ENCODE measurements at regions not wholly inside any gene's neighbourhood (a gene's known extent, or its start where the extent isn't known, plus 50 kb on each side); places are given as distances from the start of the nearest gene placed in this dataset.
"Not testable (repeated sequence)": the region's sequence is repeated elsewhere in the genome, so short reads cannot be mapped to it uniquely, and the experiment has no call there.

DNA sequence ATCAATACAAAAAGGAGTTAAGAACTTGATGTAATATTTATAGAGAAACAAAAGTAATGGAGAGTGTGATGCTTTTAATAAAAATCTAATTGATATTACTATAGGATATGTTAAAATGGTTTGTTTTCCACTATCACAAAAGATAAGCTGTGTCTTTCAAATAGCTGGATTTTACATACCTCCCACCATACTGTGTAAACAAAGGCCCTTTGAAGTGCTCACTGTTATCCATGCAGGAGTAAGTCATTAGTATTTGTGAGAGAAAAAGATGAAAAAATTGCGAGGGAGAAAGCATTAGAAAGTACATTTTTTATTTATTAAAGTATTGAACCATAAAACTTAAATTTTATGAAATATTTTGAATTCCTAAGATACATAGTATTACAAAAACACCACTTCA, 733.0 kb downstream of the GRIK2 start:
- POLR2A ChIA-PET = no interaction called here
- CTCF ChIA-PET = interaction anchor here (1.2 kb wide), 1 partner anchor 9 kb away, joined by 3 read pairs; no protein-coding TSS in a partner anchor
- no peak for DNase-seq (ENCODE audit: extremely low spot score)
- TF ChIP-seq, protein P1, sequence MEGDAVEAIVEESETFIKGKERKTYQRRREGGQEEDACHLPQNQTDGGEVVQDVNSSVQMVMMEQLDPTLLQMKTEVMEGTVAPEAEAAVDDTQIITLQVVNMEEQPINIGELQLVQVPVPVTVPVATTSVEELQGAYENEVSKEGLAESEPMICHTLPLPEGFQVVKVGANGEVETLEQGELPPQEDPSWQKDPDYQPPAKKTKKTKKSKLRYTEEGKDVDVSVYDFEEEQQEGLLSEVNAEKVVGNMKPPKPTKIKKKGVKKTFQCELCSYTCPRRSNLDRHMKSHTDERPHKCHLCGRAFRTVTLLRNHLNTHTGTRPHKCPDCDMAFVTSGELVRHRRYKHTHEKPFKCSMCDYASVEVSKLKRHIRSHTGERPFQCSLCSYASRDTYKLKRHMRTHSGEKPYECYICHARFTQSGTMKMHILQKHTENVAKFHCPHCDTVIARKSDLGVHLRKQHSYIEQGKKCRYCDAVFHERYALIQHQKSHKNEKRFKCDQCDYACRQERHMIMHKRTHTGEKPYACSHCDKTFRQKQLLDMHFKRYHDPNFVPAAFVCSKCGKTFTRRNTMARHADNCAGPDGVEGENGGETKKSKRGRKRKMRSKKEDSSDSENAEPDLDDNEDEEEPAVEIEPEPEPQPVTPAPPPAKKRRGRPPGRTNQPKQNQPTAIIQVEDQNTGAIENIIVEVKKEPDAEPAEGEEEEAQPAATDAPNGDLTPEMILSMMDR (IDR thresholded peaks at IDR 0.05; ENCODE audit: control extremely low read depth, extremely low read depth, low read depth, missing control alignments) = no peak

DNA sequence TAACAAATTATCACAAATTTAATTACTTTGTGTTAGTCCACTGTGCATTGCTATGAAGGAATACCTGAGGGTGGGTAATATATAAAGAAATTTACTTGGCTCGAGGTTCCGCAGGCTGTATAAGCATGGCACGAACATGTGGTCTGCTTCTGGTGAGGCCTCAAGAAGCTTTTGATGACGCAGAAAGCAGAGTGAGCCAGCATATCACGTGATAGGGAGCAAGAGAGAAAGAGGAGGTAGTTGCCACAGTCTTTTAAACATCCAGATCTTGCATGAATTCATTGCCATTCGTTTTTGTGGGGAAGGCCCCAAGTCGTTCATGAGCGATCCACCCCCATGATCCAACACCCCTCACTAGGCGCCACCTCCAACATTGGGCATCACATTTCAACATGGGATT, 733.7 kb downstream of the GRIK2 start:
- TF ChIP-seq, protein P1 (IDR thresholded peaks at IDR 0.05; ENCODE audit: control extremely low read depth, extremely low read depth, low read depth, missing control alignments) = no peak
- POLR2A ChIA-PET = no interaction called here

DNA sequence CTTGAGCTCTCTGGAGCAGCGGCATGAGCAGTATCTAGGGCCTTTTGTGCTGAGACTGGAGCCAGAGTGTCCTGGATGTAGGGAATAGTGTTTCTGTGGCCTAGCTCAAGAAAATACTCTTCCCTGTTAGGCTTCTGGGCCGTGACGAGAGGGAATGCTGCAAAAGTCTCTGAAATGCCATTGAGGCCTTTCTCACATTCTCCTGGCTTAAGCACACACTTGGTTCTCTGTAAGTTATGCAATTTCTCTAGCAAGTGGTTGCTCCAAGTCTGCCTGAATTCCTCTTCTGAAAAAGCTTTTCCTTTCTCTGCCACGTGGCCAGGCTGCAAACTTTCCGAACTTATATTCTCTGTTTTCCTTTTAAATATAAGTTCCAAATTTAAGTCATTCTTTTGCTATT, 744.4 kb downstream of the GRIK2 start:
- TF ChIP-seq, protein P1 (IDR thresholded peaks at IDR 0.05; ENCODE audit: control extremely low read depth, extremely low read depth, low read depth, missing control alignments) = no peak
- DNase-seq (ENCODE audit: extremely low spot score) = no peak
- POLR2A ChIA-PET = no interaction called here
- CTCF ChIA-PET = no interaction called here

More for the DNA sequence above, 733.7 kb downstream of the GRIK2 start:
- DNase-seq (ENCODE audit: extremely low spot score) = no peak
- CTCF ChIA-PET = interaction anchor here (1.2 kb wide), 1 partner anchor 8 kb away, joined by 3 read pairs; no protein-coding TSS in a partner anchor

DNA sequence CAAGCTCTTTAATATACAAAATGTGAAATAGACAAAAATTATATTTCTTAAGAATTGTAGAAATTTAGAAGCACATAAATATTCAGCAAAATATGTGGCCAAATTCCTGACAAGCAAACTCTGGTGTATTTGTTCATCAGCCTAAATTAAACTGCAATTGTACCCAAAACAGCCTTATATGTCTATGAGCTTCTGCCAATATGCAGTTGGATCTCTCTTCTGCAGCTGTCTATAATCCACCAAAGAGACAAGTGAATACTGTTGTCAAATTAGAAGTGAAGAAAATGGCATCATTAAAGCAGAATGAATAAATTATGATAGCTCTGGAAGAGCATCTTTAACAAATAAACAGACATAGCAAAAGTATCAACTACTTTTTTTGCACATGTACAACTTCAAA, 755.7 kb downstream of the GRIK2 start:
- DNase-seq (ENCODE audit: extremely low spot score) = no peak
- ChIA-PET POLR2A (no interaction called here), CTCF (no interaction called here)
- TF ChIP-seq, protein P1 (IDR thresholded peaks at IDR 0.05; ENCODE audit: control extremely low read depth, extremely low read depth, low read depth, missing control alignments) = no peak

DNA sequence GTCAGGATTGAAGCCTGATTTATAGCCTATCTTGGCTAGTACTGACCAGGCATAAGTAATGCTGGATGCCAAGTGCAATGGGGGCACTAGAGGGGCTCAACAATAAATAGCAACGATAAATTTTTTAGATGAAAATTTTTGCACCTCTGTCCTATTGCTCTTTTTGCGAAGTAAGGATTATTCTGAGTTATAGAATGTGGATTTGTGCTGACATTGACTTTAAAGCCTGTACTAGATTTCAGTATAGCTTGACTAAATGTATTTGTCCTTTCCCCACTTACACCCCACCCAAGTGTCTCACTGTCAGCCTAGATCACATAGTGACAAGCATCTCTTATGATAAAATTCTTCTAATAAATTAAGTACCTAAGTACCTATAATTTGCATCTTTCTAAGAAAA, 757.0 kb downstream of the GRIK2 start:
- ChIA-PET POLR2A (no interaction called here), CTCF (no interaction called here)
- TF ChIP-seq, protein P1 (IDR thresholded peaks at IDR 0.05; ENCODE audit: control extremely low read depth, extremely low read depth, low read depth, missing control alignments) = no peak
- DNase-seq (ENCODE audit: extremely low spot score) = no peak

DNA sequence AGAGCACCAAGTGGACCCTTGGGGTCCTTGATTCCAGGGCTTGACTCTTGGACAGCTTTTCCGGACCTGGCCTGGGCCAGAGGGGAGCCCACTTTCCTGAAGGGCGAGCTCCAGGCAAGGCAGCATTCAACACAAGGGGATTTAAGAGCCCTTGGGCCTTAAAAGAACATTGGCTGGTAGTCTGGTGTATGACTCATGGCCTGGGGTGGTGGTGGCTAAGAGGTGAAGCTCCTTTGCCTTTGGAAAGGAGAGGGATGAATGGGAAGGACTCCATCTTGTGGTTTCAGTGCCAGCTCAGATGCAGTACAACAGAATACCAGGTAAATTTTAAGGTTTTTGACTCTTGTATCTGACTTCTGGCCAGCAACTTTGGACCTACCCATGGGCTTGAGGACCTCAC, 760.7 kb downstream of the GRIK2 start:
- CTCF ChIA-PET = no interaction called here
- POLR2A ChIA-PET = no interaction called here
- DNase-seq (ENCODE audit: extremely low spot score) = no peak
- TF ChIP-seq, protein P1 (IDR thresholded peaks at IDR 0.05; ENCODE audit: control extremely low read depth, extremely low read depth, low read depth, missing control alignments) = no peak

DNA sequence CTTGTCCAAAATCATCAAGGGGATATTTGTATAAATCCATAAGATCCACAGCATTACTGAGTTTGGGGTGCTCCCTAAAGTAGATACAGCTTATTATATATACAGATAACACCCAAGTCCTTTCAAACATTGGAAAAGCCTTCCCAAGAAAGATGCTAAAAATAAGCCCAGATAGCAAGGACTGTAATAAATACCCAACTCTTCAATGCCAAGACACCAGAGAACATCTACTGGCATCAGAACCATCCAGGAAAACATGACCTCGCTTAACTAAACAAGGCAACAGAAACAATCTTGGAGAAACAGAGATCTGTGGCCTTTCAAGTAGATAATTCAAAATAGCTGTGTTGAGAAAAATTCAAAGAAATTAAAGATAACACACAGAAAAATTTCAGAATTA, 761.4 kb downstream of the GRIK2 start:
- no peak for DNase-seq (ENCODE audit: extremely low spot score)
- ChIA-PET CTCF (no interaction called here), POLR2A (no interaction called here)
- TF ChIP-seq, protein P1 (IDR thresholded peaks at IDR 0.05; ENCODE audit: control extremely low read depth, extremely low read depth, low read depth, missing control alignments) = no peak

DNA sequence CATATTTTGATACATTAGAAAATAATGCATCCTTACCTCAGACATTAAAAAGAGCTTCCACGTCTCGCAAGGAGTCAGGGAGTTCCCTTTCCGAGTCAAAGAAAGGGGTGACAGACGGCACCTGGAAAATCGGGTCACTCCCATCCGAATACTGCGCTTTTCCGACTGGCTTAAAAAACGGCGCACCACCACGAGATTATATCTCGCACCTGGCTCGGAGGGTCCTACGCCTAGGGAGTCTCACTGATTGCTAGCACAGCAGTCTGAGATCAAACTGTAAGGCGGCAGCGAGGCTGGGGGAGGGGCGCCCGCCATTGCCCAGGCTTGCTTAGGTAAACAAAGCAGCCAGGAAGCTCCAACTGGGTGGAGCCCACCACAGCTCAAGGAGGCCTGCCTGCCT, 776.3 kb downstream of the GRIK2 start:
- DNase-seq (ENCODE audit: extremely low spot score); CTCF ChIA-PET; POLR2A ChIA-PET: not testable (repeated sequence)
